ENCODE measurements at regions not wholly inside any gene's neighbourhood (a gene's known extent, or its start where the extent isn't known, plus 50 kb on each side); places are given as distances from the start of the nearest gene placed in this dataset.

- TF ChIP-seq, protein P1, sequence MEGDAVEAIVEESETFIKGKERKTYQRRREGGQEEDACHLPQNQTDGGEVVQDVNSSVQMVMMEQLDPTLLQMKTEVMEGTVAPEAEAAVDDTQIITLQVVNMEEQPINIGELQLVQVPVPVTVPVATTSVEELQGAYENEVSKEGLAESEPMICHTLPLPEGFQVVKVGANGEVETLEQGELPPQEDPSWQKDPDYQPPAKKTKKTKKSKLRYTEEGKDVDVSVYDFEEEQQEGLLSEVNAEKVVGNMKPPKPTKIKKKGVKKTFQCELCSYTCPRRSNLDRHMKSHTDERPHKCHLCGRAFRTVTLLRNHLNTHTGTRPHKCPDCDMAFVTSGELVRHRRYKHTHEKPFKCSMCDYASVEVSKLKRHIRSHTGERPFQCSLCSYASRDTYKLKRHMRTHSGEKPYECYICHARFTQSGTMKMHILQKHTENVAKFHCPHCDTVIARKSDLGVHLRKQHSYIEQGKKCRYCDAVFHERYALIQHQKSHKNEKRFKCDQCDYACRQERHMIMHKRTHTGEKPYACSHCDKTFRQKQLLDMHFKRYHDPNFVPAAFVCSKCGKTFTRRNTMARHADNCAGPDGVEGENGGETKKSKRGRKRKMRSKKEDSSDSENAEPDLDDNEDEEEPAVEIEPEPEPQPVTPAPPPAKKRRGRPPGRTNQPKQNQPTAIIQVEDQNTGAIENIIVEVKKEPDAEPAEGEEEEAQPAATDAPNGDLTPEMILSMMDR (conservative IDR thresholded peaks at IDR 0.05): no peak
- TF ChIP-seq EZH2 (IDR thresholded peaks at IDR 0.05; ENCODE audit: low read depth): no peak
These were observed 270.3 kb downstream of the RWDD3 start for GRCh38 chr1:95504321-95504720.

Data from PC-9 (cell line).